Colonic mucosa (tissue), 4 donors: ENCODE measurements at regions not wholly inside any gene's neighbourhood (a gene's known extent, or its start where the extent isn't known, plus 50 kb on each side); places are given as distances from the start of the nearest gene placed in this dataset.

Experiments used
- DNase-seq: peaks from one replicate; pipeline ENCODE4 v3.0.0-alpha.2; 2020
- H3K27ac ChIP-seq: fragments of 200-600 bp; one replicate; pipeline ENCODE4 v1.8.0; 2021
- H3K27me3 ChIP-seq: fragments of 200-600 bp; one replicate; pipeline ENCODE4 v1.8.0; 2021
- H3K36me3 ChIP-seq: fragments of 200-600 bp; one replicate; pipeline ENCODE4 v1.8.0; 2021
- H3K4me1 ChIP-seq: fragments of 200-600 bp; one replicate; pipeline ENCODE4 v1.8.0; 2021; ENCODE audit warnings: mild to moderate bottlenecking
- H3K4me3 ChIP-seq: fragments of 200-600 bp; one replicate; pipeline ENCODE4 v1.8.0; 2021
- H3K9ac ChIP-seq, 2 donors: one replicate each; pipeline ENCODE4 v1.7.0; 2013; ENCODE audit warnings: control low read depth in 2 of 2, low read depth in 2 of 2, low read length in 2 of 2
- H3K9me3 ChIP-seq: fragments of 200-600 bp; one replicate; pipeline ENCODE4 v1.8.0; 2021
- CTCF ChIP-seq: fragments of 200-600 bp; IDR thresholded peaks from one replicate; pipeline ENCODE4 v1.8.0; 2022; ENCODE audit warnings: antibody characterized with exemption, mild to moderate bottlenecking
- intact Hi-C: fragments of 100-400 bp; cut with DNase I; formaldehyde crosslinking; loops from one replicate; pipeline ENCODE4 v1.14.1; 2022
- donor health status: healthy.
- donor health status: DM: no; HTN: no; CAD: no.
- donor health status: DM: no; HTN: no; CAD: no.

GRCh38 chr20:1788044-1788443 is 107.2 kb upstream of the SIRPA start:
- Histone ChIP-seq H3K9ac (no peak overlapping the region), H3K4me3 (no peak overlapping the region), H3K4me1 (no peaks in the 10 kb centered on the region), H3K27ac (no peak overlapping the region), H3K27me3 (no peaks in the 10 kb centered on the region), H3K9me3 (no peaks in the 10 kb centered on the region), H3K36me3 (no peaks in the 10 kb centered on the region)
- DNase-seq: no peak
- intact Hi-C loops: no loop called here
- TF ChIP-seq CTCF: no peak

- Histone ChIP-seq H3K4me3 (no peak overlapping the region), H3K36me3 (no peaks in the 10 kb centered on the region), H3K27me3 (no peaks in the 10 kb centered on the region), H3K9ac (no peak overlapping the region), H3K27ac (no peak overlapping the region), H3K4me1 (no peaks in the 10 kb centered on the region), H3K9me3 (no peaks in the 10 kb centered on the region)
- DNase-seq: no peak
- intact Hi-C loops: no loop called here
- TF ChIP-seq CTCF: no peak
Observed at GRCh38 chr20:1786486-1786885, 108.7 kb upstream of the SIRPA start.

GRCh38 chr20:1784586-1784985 is 110.6 kb upstream of the SIRPA start:
- H3K4me3 ChIP-seq: no peak overlapping the region
- no peak overlapping the region for H3K27ac ChIP-seq
- no peaks in the 10 kb centered on the region for H3K4me1 ChIP-seq
- no peak for DNase-seq
- no peak for TF ChIP-seq CTCF
- no peaks in the 10 kb centered on the region for H3K9me3 ChIP-seq
- H3K9ac ChIP-seq: no peak overlapping the region
- no peaks in the 10 kb centered on the region for H3K36me3 ChIP-seq
- no peaks in the 10 kb centered on the region for H3K27me3 ChIP-seq
- intact Hi-C loops: no loop called here

- Histone ChIP-seq H3K4me1 (no peaks in the 10 kb centered on the region), H3K27ac (no peak overlapping the region), H3K9me3 (no peaks in the 10 kb centered on the region), H3K36me3 (no peaks in the 10 kb centered on the region), H3K27me3 (no peaks in the 10 kb centered on the region), H3K4me3 (no peak overlapping the region), H3K9ac (no peak overlapping the region)
- no peak for DNase-seq
- no peak for TF ChIP-seq CTCF
- intact Hi-C loops: no loop called here
Observed at GRCh38 chr20:1783245-1783644, 112.0 kb upstream of the SIRPA start.

GRCh38 chr20:1782181-1782580 is 113.0 kb upstream of the SIRPA start:
- H3K4me1 ChIP-seq: no peaks in the 10 kb centered on the region
- H3K9me3 ChIP-seq: no peaks in the 10 kb centered on the region
- no peak for TF ChIP-seq CTCF
- no peak overlapping the region for H3K27ac ChIP-seq
- H3K27me3 ChIP-seq: no peaks in the 10 kb centered on the region
- no peaks in the 10 kb centered on the region for H3K36me3 ChIP-seq
- no peak overlapping the region for H3K9ac ChIP-seq
- no peak for DNase-seq
- intact Hi-C loops: no loop called here
- H3K4me3 ChIP-seq: no peak overlapping the region

GRCh38 chr20:1779567-1779966 is 115.6 kb upstream of the SIRPA start:
- H3K9ac ChIP-seq: no peak overlapping the region
- no peak for TF ChIP-seq CTCF
- DNase-seq: no peak
- H3K27ac ChIP-seq: no peak overlapping the region
- intact Hi-C loops: no loop called here
- H3K9me3 ChIP-seq: no peaks in the 10 kb centered on the region
- no peaks in the 10 kb centered on the region for H3K36me3 ChIP-seq
- no peak overlapping the region for H3K4me3 ChIP-seq
- no peaks in the 10 kb centered on the region for H3K27me3 ChIP-seq
- peaks cover 7% of the 10 kb centered on the region for H3K4me1 ChIP-seq
